Right renal pelvis (tissue), 4 donors: ENCODE measurements at regions not wholly inside any gene's neighbourhood (a gene's known extent, or its start where the extent isn't known, plus 50 kb on each side); places are given as distances from the start of the nearest gene placed in this dataset.
"Not testable (repeated sequence)": the region's sequence is repeated elsewhere in the genome, so short reads cannot be mapped to it uniquely, and the experiment has no call there.

Source experiments
- DNase-seq, 4 donors: peaks; one replicate each; pipeline ENCODE4 v3.0.0-alpha.2; 2013; ENCODE audit warnings: low read depth in 4 of 4, low spot score in 3 of 4, missing footprints in 1 of 4

DNA sequence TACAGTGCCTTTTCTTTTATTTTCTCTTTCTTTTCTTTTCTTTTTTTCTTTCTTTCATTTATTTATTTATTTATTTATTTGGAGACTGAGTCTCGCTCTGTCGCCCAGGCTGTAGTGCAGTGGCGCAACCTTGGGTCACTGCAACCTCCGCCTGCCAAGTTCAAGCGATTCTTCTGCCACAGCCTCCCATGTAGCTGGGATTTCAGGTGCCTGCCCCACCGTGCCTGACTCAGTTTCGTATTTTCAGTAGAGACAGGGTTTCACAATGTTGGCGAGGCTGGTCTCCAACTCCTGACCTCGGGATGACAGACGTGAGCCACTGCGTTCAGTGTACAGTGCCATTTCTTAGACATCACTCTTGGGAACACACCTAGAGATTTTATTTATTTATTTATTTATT, 110.0 kb upstream of the ANKRD30BL start:
- DNase-seq, result not testable (repeated sequence)

DNA sequence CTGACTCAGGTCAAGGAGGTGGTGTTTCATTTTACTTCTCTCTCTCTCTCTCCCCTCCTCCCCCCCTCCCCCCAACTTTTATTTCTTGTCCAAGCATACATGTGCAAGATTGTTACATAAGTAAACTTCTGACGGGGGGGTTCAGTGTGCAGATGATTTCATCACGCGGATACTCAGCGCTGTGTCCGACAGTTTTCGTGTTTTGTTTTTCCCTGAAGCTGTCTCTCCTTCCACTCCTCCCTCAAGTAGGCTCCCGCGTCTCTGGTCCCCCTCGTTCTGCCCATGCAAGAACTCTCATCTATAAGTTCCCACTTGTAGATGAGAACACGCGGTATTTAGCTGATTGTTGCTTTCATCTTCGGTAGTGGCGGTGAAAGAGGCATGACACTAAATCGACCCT, 111.0 kb upstream of the ANKRD30BL start:
- no peak for DNase-seq

DNA sequence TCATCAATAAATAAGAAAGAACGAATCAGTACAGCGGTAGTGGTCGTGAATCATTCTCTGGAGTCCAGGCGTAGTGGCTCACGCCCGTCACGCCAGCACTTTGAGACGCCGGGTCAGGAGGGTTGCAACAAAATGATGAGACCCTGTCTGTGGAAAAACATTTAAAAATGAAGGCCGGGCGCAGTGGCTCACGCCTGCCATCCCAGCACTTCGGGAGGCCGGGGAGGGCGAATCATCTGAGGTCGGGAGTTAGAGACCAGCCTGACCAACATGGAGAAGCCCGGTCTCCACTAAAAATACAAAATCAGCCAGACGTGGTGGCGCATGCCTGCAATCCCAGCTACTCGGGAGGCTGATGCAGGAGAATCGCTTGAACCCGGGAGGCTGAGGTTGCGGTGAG, 111.8 kb upstream of the ANKRD30BL start:
- not testable (repeated sequence) for DNase-seq

DNA sequence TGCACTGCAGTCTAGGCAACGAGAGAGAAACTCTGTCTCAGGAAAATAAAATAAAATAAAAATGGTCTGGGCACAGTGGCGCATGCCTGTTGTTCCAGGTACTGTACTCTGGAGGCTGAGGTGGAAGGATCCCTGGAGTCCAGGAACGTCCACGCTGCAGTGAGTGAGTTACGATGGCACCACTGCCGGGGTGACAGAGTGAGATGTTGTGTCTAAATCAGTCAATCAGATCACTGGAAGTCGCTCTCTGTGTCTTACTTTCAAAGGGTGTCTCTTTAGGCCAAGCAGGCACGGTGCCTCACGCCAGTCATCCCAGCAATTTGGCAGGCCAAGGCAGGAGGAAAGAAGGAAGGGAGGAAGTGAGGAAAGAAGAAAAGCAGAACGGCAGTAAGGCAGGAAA, 112.2 kb upstream of the ANKRD30BL start:
- no peak for DNase-seq

DNA sequence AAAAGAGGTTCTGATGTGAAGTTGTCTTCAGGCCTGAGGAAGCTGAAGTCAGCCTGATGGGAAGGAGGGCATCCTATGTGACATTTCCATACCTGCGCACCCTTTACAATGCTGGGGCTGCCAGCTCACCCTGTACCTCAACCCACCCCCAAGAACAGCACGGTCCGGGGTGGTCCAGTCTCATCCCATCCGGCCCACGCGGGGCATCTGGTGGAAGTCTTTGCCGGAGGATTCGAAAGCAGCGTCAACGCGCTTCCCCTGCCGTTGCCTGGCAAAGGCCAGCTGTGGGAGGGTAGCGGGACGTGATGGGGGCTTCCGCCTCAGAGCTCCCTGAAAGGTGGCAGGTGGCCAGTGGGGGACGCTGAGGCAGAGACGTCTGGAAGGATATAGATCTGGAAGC, 113.6 kb upstream of the ANKRD30BL start:
- no peak for DNase-seq

DNA sequence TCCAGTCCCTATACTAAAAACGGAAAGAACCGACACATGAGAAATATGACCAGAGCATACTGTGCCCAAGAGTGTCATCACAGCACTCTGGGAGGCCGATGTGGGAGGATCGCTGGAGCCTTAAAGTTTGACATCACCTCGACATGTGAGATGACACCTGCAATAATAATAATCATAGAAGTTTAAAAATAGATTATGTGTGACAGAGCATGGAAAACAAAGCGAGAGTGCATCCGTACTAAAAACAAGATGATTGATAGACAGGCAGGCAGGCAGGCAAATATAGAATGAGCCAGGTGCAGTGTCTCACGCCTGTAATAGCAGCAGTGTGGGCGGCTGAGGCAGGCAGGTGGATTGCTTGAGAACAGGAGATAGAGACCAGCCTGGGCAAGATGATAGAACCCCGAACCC, 114.8 kb upstream of the ANKRD30BL start:
- DNase-seq, result no peak

DNA sequence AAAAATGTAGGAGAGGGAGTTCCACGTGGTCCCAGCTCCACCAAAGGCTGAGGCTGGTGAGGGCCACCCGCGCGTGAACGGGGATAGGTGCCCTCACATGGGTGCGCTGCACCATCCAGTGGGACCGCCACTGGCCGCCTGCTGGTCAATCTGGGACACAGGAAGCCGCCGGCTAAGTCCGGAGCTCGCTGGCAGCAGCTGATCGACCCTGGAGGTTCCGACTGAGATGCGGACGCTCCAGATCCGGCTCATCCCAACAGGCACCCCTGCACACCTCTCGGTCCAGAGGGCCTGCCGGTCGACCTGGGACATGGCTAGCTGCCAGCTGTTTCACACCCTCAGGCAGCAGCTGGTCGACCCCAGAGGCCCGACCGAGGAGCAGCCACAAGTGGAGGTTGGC, 116.5 kb upstream of the ANKRD30BL start:
- DNase-seq, result no peak

DNA sequence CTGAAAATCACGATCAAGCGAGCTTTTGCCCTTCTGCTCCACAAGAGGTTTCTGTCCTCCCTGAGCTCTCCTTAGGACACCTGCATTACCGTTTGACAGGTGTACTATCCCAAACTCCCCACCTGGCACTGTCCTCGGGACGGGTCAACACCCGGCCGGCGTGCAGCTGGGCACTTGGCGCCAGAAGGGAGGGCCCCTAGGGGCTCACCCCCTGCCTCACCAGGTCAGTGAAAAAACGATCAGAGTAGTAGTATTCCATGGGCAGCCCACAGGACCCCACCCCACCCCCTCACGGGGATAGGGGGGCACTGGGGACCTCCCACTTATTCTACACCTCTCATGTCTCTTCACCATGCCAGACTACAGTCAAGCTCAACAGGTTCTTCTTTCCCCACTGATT, 117.6 kb upstream of the ANKRD30BL start:
- DNase-seq, result no peak

DNA sequence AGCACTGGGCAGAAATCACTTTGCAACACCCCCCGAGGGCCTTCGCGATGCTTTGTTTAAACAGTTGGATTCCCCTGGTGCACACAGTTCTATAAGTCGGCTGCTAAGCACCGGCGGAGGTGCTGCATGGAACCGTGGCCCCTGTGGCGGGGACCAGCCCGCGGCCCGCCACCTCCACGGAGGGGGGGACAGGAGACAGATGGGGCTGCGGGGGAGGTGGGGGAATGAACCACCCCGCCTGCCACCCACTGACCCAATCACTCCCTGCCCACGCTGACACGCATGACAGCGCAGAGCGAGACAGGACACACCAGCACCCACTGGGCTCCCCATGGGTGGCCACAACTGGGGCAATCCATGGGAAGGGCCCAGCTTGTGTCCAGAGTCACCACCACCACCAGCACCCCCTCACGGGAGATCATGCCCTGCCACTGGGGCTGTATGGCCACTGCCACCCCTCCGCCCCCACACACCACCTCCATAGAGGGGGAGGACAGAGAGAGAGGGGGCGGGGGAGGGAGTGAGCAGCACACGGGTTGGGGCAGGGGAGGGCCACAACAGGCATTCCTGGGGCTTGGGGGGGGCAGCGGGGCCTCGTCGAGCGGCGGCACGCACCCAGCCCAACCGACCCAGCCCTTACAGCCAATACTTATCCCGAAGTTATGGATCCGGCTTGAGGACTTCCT, 118.3 kb upstream of the ANKRD30BL start:
- DNase-seq, result no peak

DNA sequence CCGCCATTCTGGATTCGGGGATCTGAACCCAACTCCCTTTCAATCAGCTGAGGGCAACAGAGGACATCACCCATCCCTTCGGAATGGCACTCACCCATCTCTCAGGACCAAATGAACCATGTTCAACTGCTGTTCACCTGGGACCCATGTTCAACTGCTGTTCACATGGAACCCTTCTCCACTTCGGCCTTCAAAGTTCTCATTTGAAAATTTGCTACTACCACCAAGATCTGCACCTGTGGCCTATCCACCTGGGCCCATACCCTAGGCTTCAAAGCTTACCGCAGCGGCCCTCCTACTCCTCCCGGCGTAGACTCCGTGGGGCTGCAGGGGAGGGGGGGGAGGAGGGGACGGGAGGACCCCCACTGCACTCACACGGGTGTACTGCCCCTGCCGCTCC, 119.2 kb upstream of the ANKRD30BL start:
- DNase-seq, result no peak

DNA sequence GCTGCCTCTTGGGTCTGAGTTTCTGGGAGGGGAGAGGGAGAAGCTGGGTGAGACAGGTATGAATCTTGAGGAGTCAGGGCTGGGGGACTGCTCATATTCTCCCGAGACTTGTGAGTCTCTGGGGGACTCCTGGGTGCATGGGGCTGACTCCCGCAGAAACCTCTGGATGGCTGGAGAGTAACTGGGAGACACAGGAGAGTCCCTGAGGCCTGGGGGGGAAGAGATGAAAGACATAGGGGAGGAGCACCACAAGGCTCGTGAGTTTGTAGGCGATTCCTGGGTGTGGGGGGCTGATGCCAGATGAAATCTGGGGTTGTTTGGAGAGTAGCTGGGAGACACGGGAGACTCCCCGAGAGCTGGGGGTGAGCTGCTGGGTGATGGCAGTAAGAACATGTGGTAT, 120.4 kb upstream of the ANKRD30BL start:
- not testable (repeated sequence) for DNase-seq

DNA sequence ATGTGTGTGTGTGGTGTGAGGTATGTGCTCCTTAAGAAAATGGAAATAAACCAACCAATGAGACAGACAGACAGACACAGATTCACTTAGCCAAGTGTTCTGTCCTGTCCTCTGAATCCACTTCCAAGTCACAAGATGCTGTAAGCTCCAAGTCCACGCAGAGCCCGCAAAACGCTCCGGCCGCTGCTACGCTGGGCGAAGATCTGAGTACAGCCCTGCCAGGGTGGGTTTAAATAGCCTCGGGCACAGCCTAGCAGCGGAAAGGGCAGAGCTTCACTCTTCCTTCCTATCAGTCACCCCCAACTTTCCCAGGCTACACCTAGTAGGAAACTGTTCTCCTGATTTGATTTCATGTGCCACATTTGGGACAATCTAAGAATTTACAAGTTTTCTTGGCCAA, 121.2 kb upstream of the ANKRD30BL start:
- no peak for DNase-seq

DNA sequence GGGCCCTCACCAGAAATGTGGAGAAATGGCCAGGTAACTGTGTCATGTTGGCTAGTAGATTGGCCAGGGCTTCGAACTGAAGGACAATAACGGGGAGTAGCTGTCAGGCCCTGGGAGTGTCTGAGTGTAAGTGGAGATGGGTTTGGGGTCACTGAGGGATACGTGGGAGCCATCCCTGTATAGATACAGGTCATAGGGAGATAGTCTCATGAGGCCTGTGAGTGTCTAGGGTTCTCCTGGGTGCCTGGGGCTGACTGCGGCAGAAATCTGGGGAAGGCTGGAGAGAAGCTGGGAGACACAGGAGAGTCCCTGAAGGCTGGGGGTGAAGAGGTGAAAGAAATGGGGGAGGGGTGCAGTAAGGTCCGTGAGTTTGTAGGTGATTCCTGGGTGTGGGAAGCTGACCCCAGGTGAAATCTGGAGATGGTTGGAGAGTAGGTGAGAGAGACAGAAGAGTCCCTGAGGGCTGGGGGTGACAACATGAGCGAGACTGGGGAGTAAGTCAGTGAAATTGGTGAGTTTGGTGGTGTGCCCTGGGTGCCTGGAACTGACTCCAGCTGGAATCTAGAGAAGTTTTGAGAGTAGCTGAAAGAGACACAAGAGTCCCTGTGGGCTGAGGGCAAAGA, 124.6 kb upstream of the ANKRD30BL start:
- not testable (repeated sequence) for DNase-seq

DNA sequence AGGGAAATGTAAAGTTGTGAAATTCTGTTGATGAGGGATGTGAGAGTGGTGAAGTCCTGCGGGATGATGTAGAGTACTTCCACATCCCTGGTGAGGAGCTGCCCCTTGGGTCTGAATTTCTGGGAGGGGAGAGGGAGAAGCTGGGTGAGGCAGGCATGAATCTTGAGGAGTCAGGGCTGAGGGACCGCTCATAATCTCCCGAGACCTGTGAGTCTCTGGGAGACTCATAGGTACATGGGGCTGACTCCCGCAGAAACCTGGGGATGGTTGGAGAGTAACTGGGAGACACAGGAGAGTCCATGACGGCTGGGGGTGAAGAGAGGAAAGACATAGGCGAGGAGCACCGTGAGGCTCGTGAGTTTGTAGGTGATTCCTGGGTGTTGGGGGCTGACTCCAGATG, 126.2 kb upstream of the ANKRD30BL start:
- not testable (repeated sequence) for DNase-seq

DNA sequence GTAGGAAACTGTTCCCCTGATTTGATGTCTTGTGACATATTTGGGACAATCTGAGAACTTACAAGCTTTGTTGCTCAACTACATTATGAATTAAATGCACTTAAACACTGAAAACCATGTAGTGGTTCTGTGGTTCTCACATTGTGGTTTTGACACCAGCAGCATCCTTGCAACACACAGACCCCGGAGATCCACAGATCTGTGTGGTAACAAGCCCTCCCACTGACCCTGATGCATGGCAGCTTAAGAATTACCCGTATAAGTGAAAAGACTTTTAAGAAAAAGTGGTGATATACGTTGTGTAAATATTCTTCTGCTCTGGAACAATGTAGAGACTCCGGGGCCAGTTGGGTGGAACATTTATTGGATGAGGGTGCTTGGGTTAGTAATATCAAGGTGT, 127.4 kb upstream of the ANKRD30BL start:
- DNase-seq, result not testable (repeated sequence)

DNA sequence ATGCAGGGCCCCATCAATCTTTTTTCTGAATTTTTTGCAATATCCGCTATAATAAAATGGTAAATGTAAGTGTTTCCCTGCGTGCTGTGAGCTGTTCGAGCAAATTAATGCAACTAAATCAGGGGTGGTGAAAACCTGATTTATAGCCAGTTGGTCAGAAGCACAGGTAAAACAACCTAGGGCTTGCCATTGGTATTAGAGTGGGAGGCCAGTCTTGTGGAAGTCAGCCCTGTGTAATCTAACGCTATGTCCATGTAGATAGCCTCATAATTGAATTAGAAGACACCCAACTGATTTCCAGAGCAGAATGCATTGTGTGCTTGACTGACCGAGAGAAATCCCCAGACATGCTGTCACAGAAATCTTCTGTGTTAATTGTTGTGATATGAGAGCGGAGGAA, 126.8 kb upstream of the GPR39 start:
- DNase-seq, result not testable (repeated sequence)

DNA sequence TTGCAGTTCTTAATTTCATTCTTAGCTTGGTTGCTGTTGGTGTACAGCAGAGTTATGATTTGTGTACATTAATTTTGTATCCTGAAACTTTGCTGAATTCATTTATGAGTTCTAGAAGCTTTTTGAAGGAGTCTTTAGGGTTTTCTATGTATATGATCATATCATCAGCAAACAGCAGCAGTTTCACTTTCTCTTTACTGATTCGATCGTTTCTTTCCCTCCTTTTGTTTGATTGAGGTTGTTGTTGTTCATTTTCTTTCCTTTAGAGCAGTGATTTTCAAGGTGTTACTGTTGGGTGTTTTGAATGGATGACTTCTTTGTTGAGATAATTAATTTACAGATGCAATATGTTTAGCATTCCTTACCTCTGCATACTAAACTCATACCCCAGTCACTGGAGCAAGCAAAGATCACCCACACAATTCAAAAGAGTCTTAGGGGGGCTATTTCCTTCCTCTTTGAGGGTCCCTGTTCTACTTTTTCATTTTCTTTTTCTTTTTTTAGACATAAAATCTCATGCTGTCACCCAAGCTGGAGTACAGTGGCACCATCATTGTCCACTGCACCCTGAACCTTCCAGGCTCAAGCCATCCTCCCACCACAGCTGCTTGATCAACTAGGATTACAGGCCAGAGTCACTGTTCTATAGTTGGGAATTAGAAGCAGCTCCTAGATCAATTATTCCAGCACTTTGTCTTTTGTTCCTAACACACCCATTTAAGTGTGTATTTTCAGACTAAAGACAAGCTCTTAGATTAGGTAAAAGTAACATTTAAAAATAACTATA, 115.8 kb upstream of the GPR39 start:
- not testable (repeated sequence) for DNase-seq

DNA sequence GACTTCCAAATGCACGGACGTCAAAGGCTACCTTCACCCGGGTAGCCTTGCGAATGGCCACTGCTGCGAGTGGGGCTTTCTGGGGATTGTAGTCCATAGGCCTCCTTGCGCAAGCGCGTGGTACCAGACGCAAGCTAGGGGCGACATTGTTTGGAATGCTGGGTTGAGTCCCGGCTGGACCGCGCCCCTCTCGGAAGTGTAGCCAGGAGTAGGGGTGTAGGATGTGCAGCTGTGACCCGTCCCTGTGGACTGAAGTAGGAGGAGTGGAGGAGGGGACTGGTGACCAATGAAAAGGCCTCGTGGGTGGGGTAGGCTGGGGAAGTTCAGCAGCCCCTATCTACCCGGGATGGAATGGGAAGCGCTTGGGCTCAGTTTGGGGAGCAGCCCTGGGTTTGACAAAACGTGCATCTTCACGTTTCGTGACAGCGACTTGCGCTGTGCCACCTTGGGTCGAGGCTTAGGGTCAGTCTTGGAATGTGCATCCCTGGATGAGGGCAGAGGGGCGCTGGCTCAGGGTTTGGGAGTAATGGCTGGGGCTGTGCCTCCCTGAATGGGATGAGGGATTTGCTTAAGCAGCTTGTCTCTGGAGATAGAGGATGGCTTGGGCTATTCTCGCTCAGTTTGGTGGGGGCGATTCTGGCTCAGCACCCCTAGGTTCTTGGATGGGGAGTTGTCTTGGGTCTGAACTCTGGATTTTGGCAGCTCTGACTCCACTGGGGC, 111.8 kb upstream of the GPR39 start:
- DNase-seq, result peak; percentile 38 to 53 (median 50)

DNA sequence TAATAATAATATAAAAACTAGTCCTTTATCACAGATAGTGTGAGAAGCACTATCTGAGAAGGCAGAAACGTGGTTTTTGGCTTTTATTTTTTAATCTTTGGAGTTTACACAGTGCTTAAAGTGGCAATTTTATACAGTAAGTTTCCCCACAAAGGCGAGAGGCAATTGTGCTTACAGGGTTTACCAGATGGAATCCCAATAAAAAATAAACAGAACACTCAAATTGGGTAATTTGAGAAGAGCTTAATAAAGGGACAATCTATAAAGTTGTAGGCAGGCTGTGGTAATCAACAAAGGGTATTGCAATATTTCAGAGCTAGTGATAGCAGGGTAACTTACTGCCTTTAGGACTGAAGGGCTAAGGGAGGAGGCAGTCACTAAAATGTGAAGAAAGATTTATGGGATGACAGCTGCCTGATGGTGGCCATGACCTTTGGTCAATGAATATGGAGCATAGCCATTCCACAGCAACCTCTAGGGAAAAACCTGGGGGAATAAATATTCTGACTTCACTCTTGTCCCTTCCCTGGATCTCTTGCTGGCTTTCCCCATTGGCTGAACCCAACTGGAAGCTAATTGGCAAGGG, 108.9 kb upstream of the GPR39 start:
- DNase-seq, result not testable (repeated sequence)

DNA sequence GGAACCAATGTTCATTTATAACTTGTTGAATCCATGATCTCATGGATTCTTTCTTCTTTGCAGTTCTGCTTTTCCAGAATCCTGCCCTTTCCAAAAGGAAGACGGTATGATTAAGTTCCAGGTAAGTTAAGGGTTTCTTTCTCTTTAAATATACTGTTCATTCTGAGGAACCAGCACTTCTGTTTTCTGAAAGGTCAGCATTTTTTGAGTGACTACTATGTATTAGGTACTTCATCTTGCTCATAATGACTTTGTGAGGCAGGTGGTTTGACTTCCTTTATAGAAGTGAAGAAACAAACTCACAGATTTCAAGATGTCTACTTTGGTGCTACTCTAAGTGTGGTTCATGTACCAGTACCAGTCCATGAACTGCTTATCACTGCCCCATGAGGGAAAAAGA, 107.4 kb upstream of the GPR39 start:
- not testable (repeated sequence) for DNase-seq

DNA sequence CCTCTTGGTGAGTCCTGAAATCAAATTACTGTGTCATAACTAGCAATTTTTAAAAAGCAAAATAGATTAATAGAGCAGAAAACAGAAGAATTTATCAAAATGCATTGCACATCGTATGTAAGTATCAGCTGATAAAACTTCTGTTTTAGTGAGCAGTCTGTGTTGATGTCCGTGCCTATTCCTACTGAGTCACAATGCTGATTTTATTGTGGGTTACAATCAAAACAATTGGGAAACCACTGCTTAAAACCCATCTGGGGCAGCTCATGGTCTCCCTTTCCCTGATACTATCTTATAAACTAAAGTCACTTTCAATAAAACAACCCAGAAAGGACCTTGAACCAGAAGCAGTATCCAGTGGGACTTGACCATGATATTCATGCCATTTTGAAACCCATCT, 101.1 kb upstream of the GPR39 start:
- not testable (repeated sequence) for DNase-seq
